GM19351 (cell line): ENCODE measurements at regions not wholly inside any gene's neighbourhood (a gene's known extent, or its start where the extent isn't known, plus 50 kb on each side); places are given as distances from the start of the nearest gene placed in this dataset.

Experiments used
- ATAC-seq: cut with Tn5 transposase; IDR thresholded peaks from one replicate; pipeline ENCODE4 v1.9.1; 2021; ENCODE audit warnings: mild to moderate bottlenecking, moderate library complexity; ENCODE audit not compliant: unreplicated experiment

DNA sequence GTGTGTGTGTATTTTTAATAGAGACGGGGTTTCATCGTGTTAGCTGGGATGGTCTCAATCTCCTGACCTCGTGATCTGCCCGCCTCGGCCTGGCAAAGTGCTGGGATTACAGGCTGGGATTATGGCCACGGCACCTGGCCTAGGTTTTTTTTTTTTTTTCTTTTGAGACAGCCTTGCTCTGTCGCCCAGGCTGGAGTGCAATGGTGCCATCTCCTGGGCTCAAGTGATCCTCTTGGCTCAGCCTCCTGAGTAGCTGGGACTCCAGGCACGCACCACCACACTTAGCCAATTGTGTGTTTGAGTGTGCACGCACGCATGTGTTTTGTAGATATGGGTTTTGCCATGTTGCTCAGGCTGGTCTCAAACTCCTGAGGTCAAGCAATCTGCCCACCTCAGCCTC, 629.8 kb downstream of the ETV1 start:
- no peak for ATAC-seq

DNA sequence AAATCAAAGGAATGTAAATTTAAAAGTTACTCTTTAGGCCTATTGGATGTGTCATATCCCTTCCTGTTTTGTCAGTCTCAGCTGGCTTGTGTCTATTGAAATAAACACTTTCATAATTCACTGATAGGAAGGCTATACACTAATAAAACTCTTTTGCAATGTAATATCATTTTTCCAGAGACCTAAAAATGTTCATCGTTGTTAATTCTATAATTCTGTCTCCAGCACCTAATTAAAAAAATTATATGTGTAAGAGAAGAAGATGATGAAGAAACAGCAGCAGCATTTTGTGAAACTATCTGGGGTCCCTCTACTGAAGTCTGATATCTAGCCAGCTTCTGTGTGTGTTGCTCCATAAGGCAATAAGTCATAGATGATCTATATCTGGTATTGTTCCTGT, 602.7 kb downstream of the ETV1 start:
- ATAC-seq, result no peak

DNA sequence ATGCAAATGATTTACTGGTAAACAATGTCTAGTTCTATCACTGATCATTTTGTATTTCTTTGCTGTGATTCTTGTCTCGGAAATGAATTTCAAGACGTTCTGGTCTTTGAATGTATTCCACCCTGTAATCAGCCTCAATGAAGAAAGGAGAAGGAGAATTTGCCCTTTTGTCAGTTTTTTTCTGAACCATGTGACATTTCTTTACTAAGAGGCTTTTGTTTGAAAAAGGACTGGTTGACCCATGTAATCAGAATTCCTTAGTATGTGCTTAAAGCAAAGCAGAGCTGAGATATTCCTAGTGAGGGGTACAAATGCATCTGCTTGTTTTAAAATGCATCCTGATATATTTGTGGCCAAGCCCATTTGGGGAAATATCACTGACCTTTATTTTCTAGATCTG, 581.6 kb downstream of the ETV1 start:
- ATAC-seq, result no peak

DNA sequence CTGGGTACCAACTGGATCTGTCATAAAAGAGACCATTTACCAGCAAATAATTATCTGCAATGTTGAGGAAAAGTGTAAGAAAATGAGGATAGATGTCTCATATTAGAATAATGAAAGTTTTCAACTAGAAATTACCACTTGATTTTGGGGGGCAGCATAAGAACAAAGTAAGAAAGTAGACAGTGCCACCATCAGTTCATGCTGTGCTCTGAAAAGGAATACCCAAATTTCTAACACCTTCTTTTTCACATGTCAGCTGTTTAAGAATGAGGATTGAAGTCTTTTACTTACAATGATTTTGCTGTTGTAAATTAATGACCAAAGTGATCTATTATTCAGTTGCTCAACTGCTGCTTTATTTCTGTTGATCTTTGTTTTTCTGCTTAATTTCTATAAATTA, 578.3 kb downstream of the ETV1 start:
- no peak for ATAC-seq

DNA sequence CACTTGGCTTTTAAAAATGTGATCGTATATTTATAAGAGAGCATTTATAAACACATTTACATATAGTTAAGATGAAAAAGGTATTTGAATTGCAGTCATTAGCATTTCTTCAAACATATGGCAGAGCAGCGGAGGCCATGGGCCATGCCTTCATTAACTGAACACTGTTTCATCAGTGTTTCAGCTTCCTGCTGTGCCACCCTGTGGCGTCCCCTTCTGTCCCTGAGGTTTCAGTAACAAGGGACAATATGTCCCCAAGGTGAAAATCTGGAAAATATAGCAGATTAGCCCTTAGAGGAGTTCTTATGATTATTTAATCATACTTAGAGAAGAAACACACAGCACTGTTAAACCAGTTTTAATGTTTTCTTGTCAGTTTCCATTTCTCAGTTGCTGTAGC, 577.8 kb downstream of the ETV1 start:
- no peak for ATAC-seq

DNA sequence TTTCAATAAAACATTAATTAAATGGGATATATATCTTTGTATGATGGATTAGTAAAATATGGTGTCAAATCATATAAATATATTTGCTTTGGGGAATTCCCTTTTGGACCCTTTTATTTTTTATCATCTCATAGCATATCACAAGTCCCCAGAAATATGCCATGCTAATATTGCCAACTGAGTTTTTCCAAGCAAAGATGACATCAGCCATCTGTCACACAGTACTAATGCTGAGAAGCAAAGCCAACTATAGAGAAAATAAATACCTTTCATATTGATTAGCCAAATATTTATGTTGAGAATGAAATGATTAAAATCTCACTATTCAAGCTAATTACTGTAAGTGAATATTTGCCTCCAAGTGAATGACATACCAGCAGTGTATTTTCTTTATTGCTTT, 575.3 kb downstream of the ETV1 start:
- ATAC-seq, result no peak

DNA sequence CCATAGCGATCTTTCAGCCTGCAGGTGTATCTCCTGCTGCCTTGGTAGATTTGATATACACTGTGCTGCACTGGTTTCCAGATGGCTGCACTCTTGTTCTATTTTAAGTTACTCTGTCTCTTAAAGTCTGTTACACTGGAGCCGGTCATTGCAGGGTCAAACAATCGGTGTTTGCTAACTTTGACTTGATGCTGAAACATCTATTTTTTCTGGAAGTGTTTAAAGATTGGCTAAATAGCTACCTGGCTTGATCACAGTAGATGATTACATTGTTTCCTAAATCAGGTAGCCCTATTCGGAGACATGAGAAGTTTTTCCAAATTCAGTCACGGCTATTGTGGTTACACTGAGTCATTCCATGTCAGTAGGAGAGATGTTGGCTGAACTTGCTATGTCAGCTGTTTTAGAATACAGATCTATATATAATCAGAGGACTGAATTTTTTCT, 574.8 kb downstream of the ETV1 start:
- no peak for ATAC-seq

DNA sequence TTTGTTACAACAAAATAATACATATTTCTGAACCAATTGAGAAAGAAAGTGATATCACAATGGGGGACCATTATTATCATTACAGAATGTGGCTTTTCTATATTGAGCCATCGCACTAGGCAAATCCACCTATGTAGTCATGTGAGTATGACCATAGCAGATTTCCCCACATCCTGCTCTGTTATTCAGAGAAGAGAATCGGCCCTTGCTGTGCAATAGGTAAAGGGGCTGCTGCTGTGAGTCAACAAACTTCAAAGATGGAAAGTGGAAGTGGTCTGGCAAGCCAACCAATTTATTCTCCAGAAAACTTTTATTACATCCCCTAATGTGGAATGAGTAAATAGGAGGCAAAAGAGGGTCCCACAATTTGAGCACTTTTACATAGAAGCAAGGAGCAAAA, 573.4 kb downstream of the ETV1 start:
- no peak for ATAC-seq

DNA sequence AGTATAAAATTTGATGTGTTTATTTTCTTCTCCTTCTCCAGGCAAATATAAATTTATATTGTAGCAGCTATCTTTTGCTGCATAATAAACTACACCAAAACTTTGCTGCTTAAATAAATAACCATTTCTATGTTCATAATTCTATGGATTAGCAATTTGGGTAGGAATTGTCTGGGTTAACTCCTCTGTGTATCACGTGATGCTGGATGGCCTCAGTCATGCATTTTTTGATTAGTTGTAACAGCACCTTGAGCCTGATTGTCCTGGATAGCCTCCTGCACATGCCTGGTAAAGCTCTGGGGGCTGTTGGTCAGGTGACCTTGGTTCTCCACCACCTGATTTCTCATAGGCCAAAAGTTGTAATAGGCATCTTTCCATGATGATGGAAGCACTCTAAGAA, 572.9 kb downstream of the ETV1 start:
- ATAC-seq, result no peak

DNA sequence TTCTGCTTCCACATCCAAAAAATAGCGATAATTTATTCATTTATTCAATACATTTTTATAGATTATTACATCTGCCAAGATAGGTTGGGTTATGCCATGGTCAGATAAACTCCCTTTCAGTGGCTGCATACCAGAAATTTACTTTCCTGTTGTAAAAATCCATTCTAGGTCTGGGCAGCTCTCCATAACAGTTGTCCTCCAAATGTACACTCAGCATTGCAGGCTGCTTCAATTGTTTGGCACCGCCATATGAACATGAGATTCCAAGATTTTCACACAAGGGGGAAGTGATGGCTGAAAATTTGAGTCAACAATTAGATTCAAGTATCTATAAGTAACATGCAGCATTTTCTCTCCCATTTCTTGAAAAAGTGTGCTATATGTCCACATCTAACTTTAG, 568.7 kb downstream of the ETV1 start:
- ATAC-seq, result no peak

DNA sequence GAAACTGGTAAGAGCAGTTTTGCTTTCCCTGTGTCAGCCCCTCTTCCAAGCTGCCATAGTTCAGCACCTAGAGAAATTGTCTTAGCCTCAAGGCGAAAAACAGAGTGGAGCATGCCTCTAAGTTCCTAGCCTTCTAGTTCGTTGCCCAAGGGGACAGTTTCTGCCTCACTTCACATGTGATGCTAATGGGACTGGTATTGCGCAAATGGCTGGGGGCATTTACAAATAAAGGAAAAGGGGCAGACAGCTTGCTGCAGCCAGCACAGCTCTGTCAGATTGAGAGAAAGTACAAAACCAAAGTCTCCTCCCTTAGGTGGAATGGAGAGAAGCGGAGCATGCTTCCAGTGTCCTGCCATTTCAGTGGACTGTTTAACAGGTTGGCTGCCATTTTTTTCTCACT, 567.7 kb downstream of the ETV1 start:
- no peak for ATAC-seq

DNA sequence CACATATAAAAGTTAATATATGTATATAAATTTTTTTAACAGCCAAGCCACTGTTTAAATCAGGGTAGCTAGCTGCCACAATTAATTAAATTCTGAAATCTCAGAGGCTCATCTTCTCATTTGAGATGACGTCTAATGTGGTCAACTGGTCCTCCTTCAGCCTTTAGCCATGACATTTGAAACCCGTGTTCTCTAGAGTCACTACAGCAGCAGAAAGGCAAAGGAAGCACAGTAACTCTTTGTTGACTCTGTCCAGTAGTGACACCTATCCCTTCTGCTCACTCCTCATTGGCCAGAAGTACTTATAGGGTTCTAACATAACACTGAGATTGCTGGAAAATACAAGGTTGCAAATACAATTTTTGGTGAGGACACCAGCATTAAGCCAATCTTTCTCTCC, 555.5 kb downstream of the ETV1 start:
- no peak for ATAC-seq

DNA sequence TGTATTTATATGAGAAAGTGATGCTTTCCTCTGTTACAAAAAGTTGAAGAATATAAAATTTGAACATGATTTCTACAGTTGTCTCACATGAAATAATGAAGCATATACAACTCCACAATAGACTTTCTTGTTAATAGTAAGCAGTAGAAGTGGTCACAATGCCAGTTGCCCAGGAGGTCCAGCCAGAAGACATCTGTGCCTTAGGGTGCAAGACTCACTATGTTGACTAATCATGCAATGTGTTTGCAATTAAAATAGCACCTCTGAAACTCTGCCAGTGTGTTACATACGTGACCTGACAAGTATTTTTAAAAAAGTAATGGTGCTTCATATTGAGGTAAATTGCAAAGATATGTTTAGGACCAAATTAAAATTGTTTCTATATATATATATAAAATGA, 547.2 kb downstream of the ETV1 start:
- no peak for ATAC-seq

DNA sequence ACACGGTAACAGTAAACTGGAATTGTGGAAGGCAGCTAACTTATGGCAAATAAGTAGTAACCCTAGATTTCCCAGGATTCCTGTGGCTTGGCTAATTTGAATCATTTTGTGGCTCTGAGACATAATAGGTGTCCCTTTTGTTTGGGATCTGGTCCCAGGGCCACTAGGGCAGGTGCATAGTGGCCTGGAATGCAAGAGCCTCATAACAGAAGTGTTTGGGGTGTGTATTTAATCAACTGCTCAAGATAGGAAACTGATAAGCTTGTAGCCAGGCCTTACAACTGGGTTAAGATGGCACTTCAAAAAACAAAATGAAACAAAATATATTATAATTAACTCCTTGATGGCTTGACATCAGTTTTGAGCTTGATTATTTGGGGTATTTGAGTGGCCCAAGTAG, 541.8 kb downstream of the ETV1 start:
- no peak for ATAC-seq

DNA sequence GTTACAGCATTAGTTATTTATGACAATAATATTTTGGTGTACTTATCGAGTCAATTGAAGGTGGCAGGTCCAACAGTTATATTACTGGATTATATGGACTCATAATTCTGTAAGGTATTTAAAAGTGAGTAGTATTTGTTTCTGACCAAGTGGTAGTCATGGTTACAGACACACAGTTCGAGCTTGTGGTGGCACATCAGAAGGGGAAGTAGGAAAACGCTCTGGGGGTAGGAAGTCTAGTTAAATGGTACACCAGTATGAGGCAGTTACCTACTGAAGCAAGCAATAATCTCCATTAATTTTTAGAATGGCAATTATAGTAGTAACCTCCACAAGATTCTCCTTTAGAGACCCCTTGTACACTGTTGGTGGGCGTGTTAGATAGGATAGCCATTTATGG, 541.2 kb downstream of the ETV1 start:
- ATAC-seq, result no peak

DNA sequence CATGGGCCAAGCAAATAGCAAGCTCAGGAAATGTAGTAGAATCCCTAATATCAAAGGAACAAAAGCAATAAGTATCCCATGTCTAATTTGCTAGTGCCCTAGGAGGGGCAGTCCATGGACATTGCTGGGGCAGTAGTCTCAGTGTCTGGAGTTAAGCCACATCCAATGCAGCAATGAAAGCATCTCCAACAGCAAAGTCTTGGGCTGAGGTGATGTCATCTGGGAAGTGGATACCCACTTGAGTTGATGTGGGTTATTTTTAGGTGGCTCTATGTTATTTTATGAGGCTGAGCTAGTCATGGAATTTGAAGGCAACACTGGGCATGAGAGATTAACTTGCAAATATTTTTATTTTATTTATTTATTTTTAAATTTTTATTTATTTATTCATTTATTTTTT, 540.0 kb downstream of the ETV1 start:
- ATAC-seq, result no peak

DNA sequence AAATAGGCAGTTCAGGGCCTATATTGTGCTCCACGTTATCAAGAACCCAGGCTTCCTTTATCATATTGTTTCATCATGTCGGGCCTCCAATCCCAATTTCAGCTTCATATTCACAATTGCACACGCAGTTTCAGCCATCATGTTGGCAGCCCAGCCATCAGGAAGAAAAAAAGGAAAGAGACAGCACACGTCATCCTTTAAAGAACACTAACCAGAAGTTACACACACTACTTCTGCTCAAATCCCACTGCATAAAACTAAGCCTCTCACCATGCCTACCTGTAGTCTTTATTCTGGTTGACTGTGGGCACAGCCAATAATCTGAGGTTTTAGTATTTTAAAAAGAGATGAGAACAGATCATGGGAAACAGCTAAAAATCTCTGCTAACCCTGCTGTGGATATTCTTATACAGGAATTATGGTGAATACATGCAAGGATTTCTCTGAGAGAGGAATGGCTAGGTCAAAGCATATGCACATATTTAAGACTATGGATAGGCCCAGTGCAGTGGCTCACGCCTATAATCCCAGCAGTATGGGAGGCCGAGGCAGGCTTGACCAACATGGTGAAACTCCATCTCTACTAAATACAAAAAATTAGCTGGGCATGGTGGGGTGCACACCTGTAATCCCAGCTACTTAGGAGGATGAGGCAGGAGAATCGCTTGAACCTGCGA, 534.4 kb downstream of the ETV1 start:
- ATAC-seq, result no peak

DNA sequence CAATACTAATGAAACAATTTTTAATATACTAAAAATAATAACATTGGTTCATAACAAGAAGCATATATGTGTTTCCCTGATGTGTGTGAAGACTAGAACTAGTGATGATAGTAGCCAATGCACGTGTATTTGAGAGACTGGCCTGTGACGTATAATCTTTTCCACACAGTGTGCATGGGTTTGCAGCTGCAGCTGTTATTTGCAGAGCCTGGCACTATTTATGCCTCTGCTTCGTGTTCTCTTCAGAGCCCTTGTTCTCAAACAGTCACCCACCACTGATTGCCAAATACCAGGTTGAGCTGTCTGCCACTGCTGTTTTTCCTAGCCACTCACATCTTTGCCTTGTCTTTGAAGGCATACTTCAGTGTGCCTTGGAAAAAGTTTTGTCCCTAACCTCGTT, 531.7 kb downstream of the ETV1 start:
- no peak for ATAC-seq

DNA sequence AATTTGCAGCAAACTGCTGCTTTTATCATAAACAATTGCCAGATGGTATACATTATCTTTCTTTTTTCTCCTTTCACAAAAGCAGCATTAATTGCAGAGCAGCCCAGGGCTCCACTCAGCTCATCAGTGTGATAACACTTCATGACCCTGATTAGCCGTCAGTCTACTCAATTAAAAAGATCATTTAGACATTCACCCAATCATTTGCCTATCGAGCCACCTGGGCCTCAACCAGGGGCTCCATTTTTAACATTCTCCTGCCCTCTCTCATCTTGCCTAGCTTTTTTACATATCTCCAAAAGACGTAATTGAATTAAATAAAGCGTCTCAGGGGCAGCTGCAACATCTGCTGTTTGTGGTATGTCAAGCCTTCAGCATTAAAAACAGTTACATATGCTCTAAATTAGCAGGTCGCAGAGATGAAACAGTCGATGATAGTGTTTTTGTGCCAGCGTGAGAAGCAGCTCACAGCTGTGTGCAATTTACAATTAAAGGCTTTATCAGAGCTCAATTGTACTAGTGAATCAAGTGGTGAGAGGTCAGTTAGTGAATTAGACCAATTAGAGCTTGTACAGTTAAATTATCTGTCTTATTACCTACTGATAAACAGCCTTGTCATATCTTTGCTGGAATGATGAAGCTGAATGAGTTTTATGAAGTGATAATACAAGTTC, 522.5 kb downstream of the ETV1 start:
- ATAC-seq, result no peak

DNA sequence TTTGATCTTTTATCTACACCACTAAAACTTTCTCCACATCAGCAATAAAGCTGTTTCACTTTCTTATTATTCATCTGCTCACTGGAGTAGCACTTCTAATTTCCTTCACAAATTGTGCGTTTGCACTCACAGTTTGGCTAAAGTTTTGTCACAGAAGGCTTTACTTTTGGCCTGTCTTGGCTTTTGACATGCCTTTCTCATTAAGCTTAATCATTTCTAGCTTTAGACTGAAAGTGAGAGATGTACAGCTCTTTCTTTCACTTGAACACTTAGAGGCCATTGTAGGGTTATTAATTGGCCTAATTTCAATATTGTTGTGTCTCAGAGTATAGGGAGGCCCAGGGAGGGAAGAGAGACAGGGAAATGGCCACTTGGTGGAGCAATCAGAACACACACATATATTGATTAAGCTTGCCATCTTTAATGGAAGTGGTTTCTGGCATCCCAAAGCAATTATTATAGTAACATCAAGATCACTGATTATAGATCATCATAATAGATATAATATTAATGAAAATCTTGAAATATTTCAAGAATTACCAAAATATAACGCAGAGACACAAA, 512.5 kb downstream of the ETV1 start:
- ATAC-seq, result no peak

DNA sequence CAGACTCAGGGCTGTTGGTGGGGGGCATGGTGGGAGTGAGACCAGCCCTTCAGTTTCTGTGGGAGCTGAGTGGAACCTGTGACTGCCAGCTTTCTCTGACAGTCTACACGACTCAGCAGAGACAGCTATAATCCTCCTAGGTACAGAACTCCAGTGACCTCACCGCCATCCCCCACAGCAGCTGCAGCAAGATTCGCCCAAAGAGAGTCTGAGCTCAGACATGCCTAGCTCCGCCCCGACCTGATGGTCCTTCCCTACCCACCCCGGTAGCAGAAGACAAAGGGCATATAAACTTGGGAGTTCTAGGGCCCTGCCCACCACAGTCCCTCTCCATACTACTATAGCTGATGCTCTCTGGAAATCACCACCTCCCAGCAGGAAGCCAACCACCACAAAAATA, 500.1 kb downstream of the ETV1 start:
- ATAC-seq, result no peak

DNA sequence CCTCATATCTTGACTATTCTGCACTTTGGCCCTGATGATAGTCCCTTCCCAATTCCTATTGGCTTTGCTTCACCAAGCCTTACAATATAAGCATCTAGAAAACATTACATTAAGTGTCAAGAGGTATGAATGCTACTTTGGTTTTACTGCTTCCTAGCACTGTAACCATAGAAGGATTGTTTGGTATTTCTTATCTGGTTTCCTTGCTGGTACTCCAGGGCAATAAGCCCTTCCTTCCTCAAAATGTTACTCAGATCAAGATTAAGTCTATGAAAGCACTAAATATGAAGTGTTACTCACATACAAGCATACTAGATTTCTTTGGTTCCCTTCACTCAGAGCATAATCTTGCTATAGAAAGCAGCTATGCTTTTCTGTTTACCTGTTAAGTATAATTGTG, 492.5 kb downstream of the ETV1 start:
- no peak for ATAC-seq

DNA sequence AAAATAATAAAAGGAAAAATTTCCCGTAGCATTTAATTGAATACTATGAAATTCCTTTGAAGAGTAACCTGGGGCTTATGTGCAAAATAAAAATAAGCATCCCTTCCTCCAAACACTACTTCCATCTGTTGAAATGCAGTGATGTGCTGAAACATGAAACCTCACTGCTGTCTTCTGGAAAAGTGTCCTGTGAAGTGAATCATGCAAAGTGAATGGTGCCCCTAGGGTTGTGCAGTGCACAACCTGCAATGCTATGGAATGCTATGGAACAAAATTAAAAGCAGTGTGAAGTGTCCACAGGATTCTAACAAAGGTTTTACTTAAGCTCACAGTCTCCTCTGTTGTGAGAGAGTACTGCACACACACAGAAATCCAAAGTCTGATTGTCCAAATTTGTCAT, 480.9 kb downstream of the ETV1 start:
- no peak for ATAC-seq
